Mesothelial cell of epicardium (in vitro differentiated cells): ENCODE measurements at regions not wholly inside any gene's neighbourhood (a gene's known extent, or its start where the extent isn't known, plus 50 kb on each side); places are given as distances from the start of the nearest gene placed in this dataset.

Experiments used
- DNase-seq, 2 experiments: peaks; one replicate each; pipeline ENCODE4 v3.0.0; 2021; ENCODE audit warnings: low spot score in 2 of 2; ENCODE audit not compliant: unreplicated experiment in 2 of 2
- H3K27ac Mint-ChIP-seq: 2 replicates; pipeline ENCODE4 v1.8.0; 2021; ENCODE audit warnings: mixed read lengths
- H3K27me3 Mint-ChIP-seq: 2 replicates; pipeline ENCODE4 v1.8.0; 2021; ENCODE audit warnings: low read depth, mixed read lengths
- H3K36me3 Mint-ChIP-seq: 2 replicates; pipeline ENCODE4 v1.8.0; 2021; ENCODE audit warnings: mixed read lengths
- H3K4me1 Mint-ChIP-seq: 2 replicates; pipeline ENCODE4 v1.8.0; 2021; ENCODE audit warnings: mixed read lengths
- H3K4me3 Mint-ChIP-seq: 2 replicates; pipeline ENCODE4 v1.8.0; 2021; ENCODE audit warnings: mild to moderate bottlenecking, moderate library complexity, mixed read lengths
- H3K9me3 Mint-ChIP-seq: 2 replicates; pipeline ENCODE4 v1.8.0; 2021; ENCODE audit warnings: mixed read lengths
- CTCF ChIP-seq: fragments of 200-600 bp; sonication (generic); IDR thresholded peaks from one replicate; pipeline ENCODE4 v1.5.0; 2021; ENCODE audit warnings: antibody characterized with exemption; ENCODE audit not compliant: unreplicated experiment

- no peak overlapping the region for H3K4me3 Mint-ChIP-seq
- H3K9me3 Mint-ChIP-seq, result peaks cover 25% of the 10 kb centered on the region
- no peak for DNase-seq
- peaks cover 2% of the 10 kb centered on the region for H3K27me3 Mint-ChIP-seq
- peaks cover 5% of the 10 kb centered on the region for H3K36me3 Mint-ChIP-seq
- H3K27ac Mint-ChIP-seq, result no peak overlapping the region
- TF ChIP-seq CTCF, result no peak
- H3K4me1 Mint-ChIP-seq, result no peaks in the 10 kb centered on the region
Observed at GRCh38 chr3:80668600-80669294, 900.9 kb upstream of the ROBO1 start.

- H3K4me1 Mint-ChIP-seq, result no peaks in the 10 kb centered on the region
- H3K4me3 Mint-ChIP-seq, result no peak overlapping the region
- TF ChIP-seq CTCF, result no peak
Observed at GRCh38 chr3:80668100-80668499, 900.3 kb upstream of the ROBO1 start.

GRCh38 chr3:80663426-80663825, 895.6 kb upstream of the ROBO1 start:
- TF ChIP-seq CTCF, result no peak
- no peaks in the 10 kb centered on the region for H3K27me3 Mint-ChIP-seq
- H3K36me3 Mint-ChIP-seq, result peaks cover 1% of the 10 kb centered on the region
- H3K9me3 Mint-ChIP-seq, result peaks cover 22% of the 10 kb centered on the region
- no peaks in the 10 kb centered on the region for H3K4me1 Mint-ChIP-seq
- no peak for DNase-seq
- no peak overlapping the region for H3K27ac Mint-ChIP-seq
- no peak overlapping the region for H3K4me3 Mint-ChIP-seq

More at GRCh38 chr3:80668100-80668499, 900.3 kb upstream of the ROBO1 start:
- Mint-ChIP-seq H3K9me3 (peaks cover 25% of the 10 kb centered on the region), H3K27me3 (no peaks in the 10 kb centered on the region), H3K36me3 (peaks cover 5% of the 10 kb centered on the region), H3K27ac (no peak overlapping the region)
- no peak for DNase-seq

GRCh38 chr3:80655216-80655615, 887.4 kb upstream of the ROBO1 start:
- TF ChIP-seq CTCF, result no peak
- Mint-ChIP-seq H3K27me3 (no peaks in the 10 kb centered on the region), H3K4me3 (no peak overlapping the region), H3K27ac (no peak overlapping the region), H3K4me1 (peaks cover 6% of the 10 kb centered on the region), H3K36me3 (no peaks in the 10 kb centered on the region), H3K9me3 (peaks cover 26% of the 10 kb centered on the region)
- no peak for DNase-seq

- no peak for DNase-seq
- H3K36me3 Mint-ChIP-seq, result no peaks in the 10 kb centered on the region
- H3K4me1 Mint-ChIP-seq, result no peaks in the 10 kb centered on the region
- peaks cover 12% of the 10 kb centered on the region for H3K9me3 Mint-ChIP-seq
- no peaks in the 10 kb centered on the region for H3K27me3 Mint-ChIP-seq
- H3K4me3 Mint-ChIP-seq, result no peak overlapping the region
- no peak for TF ChIP-seq CTCF
- H3K27ac Mint-ChIP-seq, result no peak overlapping the region
Observed at GRCh38 chr3:80649170-80649569, 881.4 kb upstream of the ROBO1 start.
